C1 segment of cervical spinal cord (tissue), 14 donors: ENCODE measurements at regions not wholly inside any gene's neighbourhood (a gene's known extent, or its start where the extent isn't known, plus 50 kb on each side); places are given as distances from the start of the nearest gene placed in this dataset.

ENCODE experiments used
- DNase-seq, 14 donors: peaks; one replicate each; lab custom pipeline; 2025; lab: John Stamatoyannopoulos, UW

- DNase-seq = no peak
Measured at GRCh38 chr22:48054596-48054995, 1292.1 kb downstream of the TBC1D22A start.

DNA sequence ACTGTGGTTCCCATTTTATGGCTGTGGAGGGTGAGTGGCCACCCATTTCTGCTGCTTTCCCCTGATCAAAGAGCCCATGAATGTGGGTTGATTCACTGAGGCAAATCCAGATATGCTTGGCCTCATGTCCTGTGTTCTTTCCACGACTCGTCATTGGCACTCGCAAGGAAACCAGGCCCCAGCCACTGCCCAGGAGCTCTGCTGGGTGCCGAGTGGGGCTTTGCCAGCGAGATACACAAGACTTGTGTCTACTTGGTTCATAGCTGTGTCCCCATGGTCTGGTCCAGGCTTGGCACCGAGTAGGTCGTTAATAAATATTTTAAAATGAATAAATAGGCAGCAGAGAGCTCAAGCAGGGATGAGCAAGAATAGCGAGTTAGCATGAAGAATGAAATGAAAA lies 1291.5 kb downstream of the TBC1D22A start:
- DNase-seq = no peak

DNA sequence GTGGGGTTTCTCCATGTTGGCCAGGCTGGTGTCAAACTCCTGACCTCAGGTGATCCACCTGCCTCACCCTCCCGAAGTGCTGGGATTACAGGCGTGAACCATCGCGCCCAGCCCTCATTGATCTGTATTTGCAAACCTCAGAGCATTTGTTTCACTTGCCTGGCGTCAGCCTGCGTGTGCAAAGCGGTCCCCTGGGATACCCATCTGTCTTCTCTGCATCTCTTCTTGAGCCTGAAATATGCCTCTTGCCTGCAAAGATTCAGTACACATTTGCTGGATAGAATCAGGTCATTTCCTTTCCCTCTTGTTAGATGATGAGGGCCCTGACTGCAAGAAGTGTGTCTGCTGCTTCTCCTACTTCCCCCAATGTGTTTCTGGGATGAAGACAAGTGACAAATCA lies 1291.0 kb downstream of the TBC1D22A start:
- DNase-seq = no peak

GRCh38 chr22:48052621-48052890 lies 1290.1 kb downstream of the TBC1D22A start:
- DNase-seq = no peak

- peak in 1 of 14 donors; percentile 68 for DNase-seq
Measured at GRCh38 chr22:48051796-48052620, 1289.6 kb downstream of the TBC1D22A start.

DNA sequence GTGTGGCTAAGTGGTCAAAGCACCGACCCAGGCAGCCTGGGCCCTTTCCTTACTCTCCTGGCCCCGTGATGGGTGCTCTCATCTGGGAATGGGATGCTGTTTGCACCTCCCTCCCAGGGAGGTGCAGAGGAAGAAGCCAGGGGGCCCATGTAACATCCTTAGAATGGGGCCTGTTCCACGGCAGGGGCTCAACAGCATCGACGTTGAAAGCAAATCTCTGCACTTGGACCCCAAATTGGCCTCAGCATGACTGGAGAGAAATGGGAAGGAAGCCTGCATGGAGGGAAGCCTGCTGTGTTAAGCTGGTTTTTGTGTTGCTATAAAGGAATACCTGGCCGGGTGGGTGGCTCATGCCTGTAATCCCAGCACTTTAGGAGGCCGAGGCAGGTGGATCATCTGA lies 1288.4 kb downstream of the TBC1D22A start:
- DNase-seq = no peak

DNA sequence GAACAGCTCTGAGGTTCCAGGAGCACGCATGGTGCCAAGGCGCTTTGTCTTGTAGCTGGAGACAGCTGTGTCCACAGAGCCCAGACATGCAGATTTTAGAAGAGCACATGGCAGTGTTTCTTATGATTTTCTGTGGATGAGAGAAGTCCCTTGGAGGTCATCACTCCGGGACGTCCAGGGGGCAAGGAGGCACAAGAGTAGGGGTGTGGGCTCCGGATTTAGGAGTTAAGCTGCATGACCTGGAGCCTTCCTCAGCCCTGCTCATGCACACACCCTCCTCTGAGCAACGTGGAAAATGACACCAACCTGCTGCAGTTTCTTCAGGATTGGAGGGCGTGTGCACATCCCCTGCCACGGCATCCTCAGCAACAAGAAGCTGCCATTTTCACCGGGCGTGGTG lies 1286.7 kb downstream of the TBC1D22A start:
- DNase-seq = no peak

GRCh38 chr22:48047722-48048500 lies 1285.5 kb downstream of the TBC1D22A start:
- DNase-seq = peak in 1 of 14 donors; percentile 79

GRCh38 chr22:48045369-48045768 lies 1282.9 kb downstream of the TBC1D22A start:
- DNase-seq = no peak

GRCh38 chr22:48044487-48045060 lies 1282.1 kb downstream of the TBC1D22A start:
- no peak for DNase-seq

GRCh38 chr22:48043581-48043980 lies 1281.1 kb downstream of the TBC1D22A start:
- no peak for DNase-seq

DNA sequence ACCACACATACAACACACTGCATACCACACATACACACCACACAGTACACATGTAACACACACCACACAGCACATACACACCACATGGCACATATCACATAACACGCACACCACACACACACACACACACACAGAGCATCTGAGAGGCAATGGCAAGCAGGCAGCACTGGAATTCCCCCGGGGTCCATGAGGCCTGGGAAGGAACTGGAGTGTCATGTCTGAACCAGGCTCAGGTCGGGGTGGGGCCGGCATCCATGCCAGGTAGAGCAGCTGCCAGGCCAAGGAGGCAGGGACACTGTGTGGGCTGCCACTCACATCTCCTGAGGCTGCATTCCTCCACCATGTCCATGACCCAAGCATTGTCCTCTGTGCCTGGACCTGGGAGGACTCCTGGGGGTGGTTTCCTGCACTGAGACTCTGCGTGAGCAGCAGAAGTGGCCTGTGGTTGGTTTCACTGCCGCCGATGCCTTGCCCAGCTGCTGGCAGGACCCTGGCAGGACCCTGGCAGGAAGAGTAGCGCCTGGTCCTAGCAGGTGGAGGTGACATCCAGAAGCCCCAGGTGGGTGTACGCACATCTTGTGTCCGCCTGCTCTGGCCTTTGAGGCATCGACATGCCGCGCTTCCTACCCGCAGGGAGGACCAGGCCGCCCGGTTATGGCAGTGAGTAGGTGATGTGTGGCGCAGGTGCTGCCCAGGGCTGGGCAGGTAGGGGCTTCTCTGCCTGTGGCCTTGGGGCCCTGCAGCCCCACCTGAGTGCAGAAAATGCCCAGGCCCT lies 1280.4 kb downstream of the TBC1D22A start:
- DNase-seq = no peak

DNA sequence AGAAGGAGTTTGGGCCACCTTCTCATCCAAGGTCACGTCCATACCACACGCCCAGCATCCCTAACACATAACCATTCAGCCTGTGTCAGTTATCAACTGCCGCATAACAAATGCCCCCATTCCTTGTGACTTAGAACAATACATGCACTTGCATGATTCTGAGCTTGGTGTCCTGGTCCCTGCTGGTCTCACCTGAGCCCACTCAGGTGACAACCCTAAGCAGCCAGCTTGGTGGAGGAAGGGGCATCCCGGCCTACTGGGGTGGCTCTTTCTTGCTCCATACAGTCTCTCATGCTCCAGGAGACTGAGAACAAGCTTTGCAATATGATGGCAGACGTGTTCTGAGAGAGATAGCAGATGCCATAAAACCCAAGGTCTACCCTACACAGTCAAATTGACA lies 1276.9 kb downstream of the TBC1D22A start:
- DNase-seq = no peak

DNA sequence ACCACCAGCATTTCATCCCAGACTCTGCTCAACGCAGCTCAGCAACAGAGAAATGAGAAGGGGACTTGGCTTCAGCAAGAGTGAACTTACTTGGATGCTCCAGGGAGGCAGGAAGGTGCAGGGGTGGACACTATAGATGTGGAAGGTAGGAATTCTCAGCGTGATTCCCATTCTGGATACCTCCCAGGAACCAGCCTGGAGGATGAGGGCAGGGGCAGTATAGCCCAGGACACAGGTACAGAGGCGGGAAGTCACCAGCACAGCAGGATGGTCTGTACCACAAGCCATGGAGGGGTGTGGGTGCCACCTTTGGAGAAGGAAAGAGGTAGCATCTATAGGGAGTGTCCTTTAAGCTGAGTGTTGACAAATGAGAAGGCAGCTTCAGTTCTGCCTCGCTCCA lies 1275.2 kb downstream of the TBC1D22A start:
- no peak for DNase-seq

GRCh38 chr22:48035897-48036296 lies 1273.4 kb downstream of the TBC1D22A start:
- no peak for DNase-seq

GRCh38 chr22:48031589-48031988 lies 1269.1 kb downstream of the TBC1D22A start:
- DNase-seq = no peak

GRCh38 chr22:48025096-48025495 lies 1262.6 kb downstream of the TBC1D22A start:
- DNase-seq = peak in 1 of 14 donors; percentile 30

DNA sequence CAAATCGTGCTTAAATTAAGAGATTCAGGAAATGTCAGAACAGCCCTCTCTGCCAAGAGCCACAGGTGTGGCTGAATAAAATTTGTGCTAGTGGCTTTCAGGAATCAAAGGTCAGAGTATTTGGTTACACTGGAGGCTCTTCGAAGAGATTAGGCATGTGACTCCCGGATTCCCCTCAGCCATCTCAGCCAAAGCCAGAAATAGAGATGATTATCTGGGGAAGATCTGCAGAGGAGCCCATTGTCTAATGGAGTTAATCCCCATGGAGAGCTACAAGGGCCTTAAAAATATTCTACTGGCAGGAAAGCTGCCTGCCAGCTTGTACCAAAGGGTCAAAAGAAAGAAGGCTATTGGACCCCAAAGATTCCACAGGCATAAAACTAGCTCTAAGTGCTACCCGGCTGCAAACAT lies 1259.5 kb downstream of the TBC1D22A start:
- no peak for DNase-seq

- DNase-seq = no peak
Measured at GRCh38 chr22:48018346-48018745, 1255.9 kb downstream of the TBC1D22A start.

DNA sequence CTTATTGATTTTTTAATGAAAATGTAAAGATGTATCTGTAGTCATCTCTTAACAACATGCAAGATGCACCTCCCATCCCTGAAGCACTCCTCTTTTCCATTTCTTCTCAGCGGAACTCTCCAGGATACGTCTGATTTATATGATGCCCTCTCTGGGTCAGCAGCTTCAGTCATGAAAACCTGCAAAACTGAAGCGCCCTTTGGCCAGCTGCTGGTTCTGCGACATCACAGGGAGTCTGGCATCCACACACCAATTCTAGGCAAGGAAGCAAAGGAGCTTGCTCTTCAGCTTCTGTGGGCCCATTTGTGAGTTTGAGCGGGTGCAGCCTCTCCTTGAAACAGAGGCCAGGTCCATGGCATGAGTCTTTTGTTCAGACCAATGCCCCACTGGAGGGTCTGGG lies 1253.3 kb downstream of the TBC1D22A start:
- DNase-seq = no peak

- peak in 1 of 14 donors; percentile 94 for DNase-seq
Measured at GRCh38 chr22:48004936-48005335, 1242.5 kb downstream of the TBC1D22A start.

- no peak for DNase-seq
Measured at GRCh38 chr22:48004038-48004437, 1241.6 kb downstream of the TBC1D22A start.
